ENCODE measurements at regions not wholly inside any gene's neighbourhood (a gene's known extent, or its start where the extent isn't known, plus 50 kb on each side); places are given as distances from the start of the nearest gene placed in this dataset.

DNA sequence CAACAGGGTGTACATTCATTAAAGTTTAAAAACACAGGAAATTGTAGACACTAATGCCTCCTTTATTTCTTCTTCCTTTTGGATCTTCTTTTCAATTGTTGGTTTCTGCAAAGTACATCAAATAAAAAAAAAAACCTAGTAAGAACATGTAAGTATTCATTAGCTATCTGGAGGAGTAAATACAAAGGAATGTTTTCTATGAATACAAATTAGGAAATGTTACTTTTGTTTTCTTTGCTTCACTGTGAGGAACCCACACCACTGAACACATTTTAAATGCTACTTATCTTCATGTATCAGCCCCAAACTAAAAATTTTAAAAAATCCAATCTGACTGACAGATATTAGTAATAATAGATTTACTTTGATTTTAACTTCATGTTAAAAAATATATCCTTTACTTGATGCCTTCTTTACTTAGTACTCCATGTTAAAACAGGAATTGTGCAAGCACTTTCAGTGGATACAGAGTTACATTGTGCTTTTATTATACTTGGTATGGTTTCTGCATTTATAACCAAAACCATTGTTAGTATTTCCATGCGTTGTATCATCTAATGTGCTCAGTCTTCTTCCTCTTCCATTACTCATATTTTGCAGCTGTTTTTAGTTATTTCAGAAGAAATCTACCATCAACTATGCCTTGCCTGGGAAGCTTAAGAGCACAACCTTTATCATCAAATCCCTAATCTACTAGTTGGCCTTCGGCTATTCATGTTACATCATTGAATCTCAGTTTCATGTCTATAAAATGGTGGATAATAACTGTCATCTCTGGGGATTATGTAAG, 236.9 kb upstream of the DPYD start:
- no peaks in the 10 kb centered on the region for H3K36me3 Mint-ChIP-seq
- CTCF ChIA-PET, result interaction anchor here in 1 of 2 donors (0.6 kb wide), 1 partner anchor 1550 kb away, joined by 3 read pairs; no protein-coding TSS in a partner anchor

DNA sequence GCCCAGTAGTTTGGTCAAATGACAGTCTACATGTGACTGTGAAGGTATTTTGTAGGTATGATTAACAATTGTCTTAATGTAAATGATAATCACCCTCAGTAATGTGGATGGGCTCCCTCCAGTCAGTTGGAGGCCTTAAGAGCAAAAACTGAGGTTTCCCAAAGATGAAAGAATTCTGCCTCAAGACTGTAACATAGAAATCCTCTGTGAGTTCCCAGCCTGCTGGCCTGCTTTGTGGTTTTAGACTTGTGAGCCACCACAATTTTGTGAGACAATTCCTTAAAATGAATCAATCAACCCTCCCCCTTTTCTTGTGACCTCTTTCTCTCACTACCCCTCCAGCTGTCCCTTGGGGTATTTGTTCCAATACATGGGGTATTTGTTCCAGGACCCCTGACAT, 226.4 kb upstream of the DPYD start:
- H3K27ac ChIP-seq (ENCODE audit: low read length), result no peak overlapping the region
- DNase-seq, result no peak
- no peak for ATAC-seq (replicated peaks in 1 of 4)
- H3K4me1 Mint-ChIP-seq, result no peaks in the 10 kb centered on the region
- H3K27ac Mint-ChIP-seq, result no peak overlapping the region
- CTCF ChIA-PET, result no interaction called here
- no peaks in the 10 kb centered on the region for H3K36me3 Mint-ChIP-seq
- H3K27me3 Mint-ChIP-seq, result peaks cover 0 to 3% of the 10 kb centered on the region in 2 donors
- H3K4me3 ChIP-seq (ENCODE audit: control insufficient read depth in 1 of 2, extremely low read depth in 1 of 2, low read length in 1 of 2), result no peak overlapping the region
- H3K36me3 ChIP-seq (ENCODE audit: control insufficient read depth in 2 of 2, extremely low read depth in 1 of 2, insufficient read depth in 1 of 2, low read length in 1 of 2), result no peaks in the 10 kb centered on the region
- no peaks in the 10 kb centered on the region for H3K4me1 ChIP-seq (ENCODE audit: control insufficient read depth in 1 of 2, extremely low read depth in 1 of 2, insufficient read depth in 2 of 2, low read length in 2 of 2)
- peaks cover 2 to 25% (median 13%) of the 10 kb centered on the region in 3 donors for H3K9me3 Mint-ChIP-seq
- POLR2A ChIA-PET, result no interaction called here
- no peaks in the 10 kb centered on the region for H3K27me3 ChIP-seq (replicated peaks in 1 of 2; ENCODE audit: control insufficient read depth in 2 of 2, extremely low read depth in 1 of 2, insufficient read depth in 2 of 2, low read length in 1 of 2)
- no peak overlapping the region for H3K4me3 Mint-ChIP-seq
- no peaks in the 10 kb centered on the region for H3K9me3 ChIP-seq

More for the DNA sequence above, 236.9 kb upstream of the DPYD start:
- no peak overlapping the region for H3K27ac ChIP-seq (ENCODE audit: low read length)
- H3K36me3 ChIP-seq (ENCODE audit: control insufficient read depth in 2 of 2, extremely low read depth in 1 of 2, insufficient read depth in 1 of 2, low read length in 1 of 2), result no peaks in the 10 kb centered on the region
- H3K4me1 Mint-ChIP-seq, result no peaks in the 10 kb centered on the region
- H3K4me3 Mint-ChIP-seq, result no peak overlapping the region
- no peaks in the 10 kb centered on the region for H3K9me3 ChIP-seq
- peaks cover 0 to 7% (median 0%) of the 10 kb centered on the region in 3 donors for H3K9me3 Mint-ChIP-seq
- no peak for ATAC-seq (replicated peaks in 1 of 4)
- DNase-seq, result no peak
- H3K4me3 ChIP-seq (ENCODE audit: control insufficient read depth in 1 of 2, extremely low read depth in 1 of 2, low read length in 1 of 2), result no peak overlapping the region
- no peaks in the 10 kb centered on the region for H3K27me3 Mint-ChIP-seq
- H3K4me1 ChIP-seq (ENCODE audit: control insufficient read depth in 1 of 2, extremely low read depth in 1 of 2, insufficient read depth in 2 of 2, low read length in 2 of 2), result no peaks in the 10 kb centered on the region
- 88% methylated on average over 1 of the region's 2 CpGs for WGBS (ENCODE audit: insufficient coverage)
- POLR2A ChIA-PET, result no interaction called here
- H3K27ac Mint-ChIP-seq, result no peak overlapping the region
- no peaks in the 10 kb centered on the region for H3K27me3 ChIP-seq (replicated peaks in 1 of 2; ENCODE audit: control insufficient read depth in 2 of 2, extremely low read depth in 1 of 2, insufficient read depth in 2 of 2, low read length in 1 of 2)

DNA sequence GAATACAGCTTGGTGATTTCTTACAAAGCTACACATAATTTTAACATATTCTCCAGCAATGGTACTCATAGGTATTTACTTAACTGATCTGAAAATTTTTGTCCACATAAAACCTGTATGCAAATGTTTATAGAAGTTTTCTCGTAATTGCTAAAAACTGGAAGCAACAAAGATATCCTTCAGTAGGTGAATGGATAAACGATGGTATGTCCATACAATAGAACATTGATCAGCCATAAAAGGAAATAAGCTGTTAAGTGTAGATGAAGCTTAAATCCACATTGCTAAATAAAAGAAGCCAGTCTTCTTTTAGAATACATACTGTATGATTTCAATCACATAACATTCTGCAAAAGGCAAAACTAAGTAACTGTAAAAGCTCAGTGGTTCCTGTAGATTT, 224.8 kb upstream of the DPYD start:
- H3K27ac Mint-ChIP-seq, result no peak overlapping the region
- no peaks in the 10 kb centered on the region for H3K9me3 ChIP-seq
- H3K4me3 ChIP-seq (ENCODE audit: control insufficient read depth in 1 of 2, extremely low read depth in 1 of 2, low read length in 1 of 2), result no peak overlapping the region
- POLR2A ChIA-PET, result no interaction called here
- H3K9me3 Mint-ChIP-seq, result peaks cover 0 to 9% (median 2%) of the 10 kb centered on the region in 3 donors
- no peaks in the 10 kb centered on the region for H3K36me3 ChIP-seq (ENCODE audit: control insufficient read depth in 2 of 2, extremely low read depth in 1 of 2, insufficient read depth in 1 of 2, low read length in 1 of 2)
- no peaks in the 10 kb centered on the region for H3K27me3 ChIP-seq (replicated peaks in 1 of 2; ENCODE audit: control insufficient read depth in 2 of 2, extremely low read depth in 1 of 2, insufficient read depth in 2 of 2, low read length in 1 of 2)
- H3K4me3 Mint-ChIP-seq, result no peak overlapping the region
- no peak overlapping the region for H3K27ac ChIP-seq (ENCODE audit: low read length)
- no peaks in the 10 kb centered on the region for H3K36me3 Mint-ChIP-seq
- no peaks in the 10 kb centered on the region for H3K4me1 ChIP-seq (ENCODE audit: control insufficient read depth in 1 of 2, extremely low read depth in 1 of 2, insufficient read depth in 2 of 2, low read length in 2 of 2)
- no peaks in the 10 kb centered on the region for H3K4me1 Mint-ChIP-seq
- ATAC-seq (replicated peaks in 1 of 4), result no peak
- CTCF ChIA-PET, result no interaction called here
- no peak for DNase-seq
- no CpG with 5 or more reads among the region's 2 CpGs for WGBS (ENCODE audit: insufficient coverage)
- H3K27me3 Mint-ChIP-seq, result peaks cover 0 to 8% of the 10 kb centered on the region in 2 donors

DNA sequence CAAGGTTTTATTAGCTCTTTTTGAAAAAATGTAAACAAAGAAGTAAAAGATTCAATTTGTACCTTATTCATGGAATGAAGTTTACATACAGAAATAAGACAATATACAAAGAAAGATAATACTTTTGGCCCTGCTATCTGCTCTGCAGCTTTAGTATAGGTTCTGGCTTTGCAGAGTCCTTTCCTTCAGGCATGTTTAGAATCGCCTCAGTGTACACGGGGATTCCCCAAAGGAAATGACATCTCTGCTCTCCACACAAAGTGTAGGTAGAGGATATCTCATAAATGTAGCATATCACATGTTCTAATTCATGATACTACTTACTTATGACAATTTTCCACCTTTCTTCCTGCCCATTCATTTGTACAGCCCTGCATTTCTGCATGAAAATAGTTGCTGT, 222.6 kb upstream of the DPYD start:
- Mint-ChIP-seq H3K36me3 (no peaks in the 10 kb centered on the region), H3K27me3 (peaks cover 0 to 10% of the 10 kb centered on the region in 2 donors), H3K9me3 (peaks cover 0 to 3% (median 0%) of the 10 kb centered on the region in 3 donors), H3K27ac (no peak overlapping the region), H3K4me1 (no peaks in the 10 kb centered on the region), H3K4me3 (no peak overlapping the region)
- Histone ChIP-seq H3K27ac (ENCODE audit: low read length) (no peak overlapping the region), H3K36me3 (ENCODE audit: control insufficient read depth in 2 of 2, extremely low read depth in 1 of 2, insufficient read depth in 1 of 2, low read length in 1 of 2) (no peaks in the 10 kb centered on the region), H3K27me3 (replicated peaks in 1 of 2; ENCODE audit: control insufficient read depth in 2 of 2, extremely low read depth in 1 of 2, insufficient read depth in 2 of 2, low read length in 1 of 2) (no peaks in the 10 kb centered on the region), H3K4me3 (ENCODE audit: control insufficient read depth in 1 of 2, extremely low read depth in 1 of 2, low read length in 1 of 2) (no peak overlapping the region), H3K9me3 (no peaks in the 10 kb centered on the region), H3K4me1 (ENCODE audit: control insufficient read depth in 1 of 2, extremely low read depth in 1 of 2, insufficient read depth in 2 of 2, low read length in 2 of 2) (no peaks in the 10 kb centered on the region)
- ChIA-PET POLR2A (no interaction called here), CTCF (no interaction called here)
- ATAC-seq (replicated peaks in 1 of 4) (no peak), DNase-seq (no peak)
- no CpG with 5 or more reads among the region's 2 CpGs for WGBS (ENCODE audit: insufficient coverage)

DNA sequence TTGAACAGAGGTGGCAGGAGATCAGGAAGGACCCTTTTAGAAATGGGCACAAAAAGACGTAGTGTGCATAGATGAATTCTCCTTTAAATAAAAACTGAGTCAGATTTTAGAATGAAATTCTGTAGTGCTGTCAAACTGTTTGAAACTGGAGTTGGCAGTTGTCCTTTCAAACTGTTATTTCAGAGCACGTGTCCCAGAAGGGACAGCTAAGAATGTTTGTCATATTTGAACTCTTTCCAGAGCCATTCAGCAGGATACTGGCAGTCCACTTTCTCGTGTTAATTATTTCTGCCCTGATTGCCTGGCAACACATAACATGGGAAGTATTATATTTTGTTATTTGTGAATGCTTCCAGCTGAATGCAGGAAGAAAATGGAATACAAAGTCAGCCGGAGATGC, 212.3 kb upstream of the DPYD start:
- H3K27ac Mint-ChIP-seq, result no peak overlapping the region
- no peak overlapping the region for H3K4me3 Mint-ChIP-seq
- no peaks in the 10 kb centered on the region for H3K36me3 Mint-ChIP-seq
- 82% methylated on average over 3 of the region's 4 CpGs for WGBS (ENCODE audit: insufficient coverage)
- no peaks in the 10 kb centered on the region for H3K4me1 ChIP-seq (ENCODE audit: control insufficient read depth in 1 of 2, extremely low read depth in 1 of 2, insufficient read depth in 2 of 2, low read length in 2 of 2)
- CTCF ChIA-PET, result no interaction called here
- POLR2A ChIA-PET, result no interaction called here
- H3K4me1 Mint-ChIP-seq, result no peaks in the 10 kb centered on the region
- no peaks in the 10 kb centered on the region for H3K36me3 ChIP-seq (ENCODE audit: control insufficient read depth in 2 of 2, extremely low read depth in 1 of 2, insufficient read depth in 1 of 2, low read length in 1 of 2)
- H3K27me3 ChIP-seq (replicated peaks in 1 of 2; ENCODE audit: control insufficient read depth in 2 of 2, extremely low read depth in 1 of 2, insufficient read depth in 2 of 2, low read length in 1 of 2), result no peaks in the 10 kb centered on the region
- no peak for DNase-seq
- no peak overlapping the region for H3K4me3 ChIP-seq (ENCODE audit: control insufficient read depth in 1 of 2, extremely low read depth in 1 of 2, low read length in 1 of 2)
- no peak for ATAC-seq (replicated peaks in 1 of 4)
- no peaks in the 10 kb centered on the region for H3K9me3 Mint-ChIP-seq
- no peak overlapping the region for H3K27ac ChIP-seq (ENCODE audit: low read length)
- H3K9me3 ChIP-seq, result no peaks in the 10 kb centered on the region
- no peaks in the 10 kb centered on the region for H3K27me3 Mint-ChIP-seq

DNA sequence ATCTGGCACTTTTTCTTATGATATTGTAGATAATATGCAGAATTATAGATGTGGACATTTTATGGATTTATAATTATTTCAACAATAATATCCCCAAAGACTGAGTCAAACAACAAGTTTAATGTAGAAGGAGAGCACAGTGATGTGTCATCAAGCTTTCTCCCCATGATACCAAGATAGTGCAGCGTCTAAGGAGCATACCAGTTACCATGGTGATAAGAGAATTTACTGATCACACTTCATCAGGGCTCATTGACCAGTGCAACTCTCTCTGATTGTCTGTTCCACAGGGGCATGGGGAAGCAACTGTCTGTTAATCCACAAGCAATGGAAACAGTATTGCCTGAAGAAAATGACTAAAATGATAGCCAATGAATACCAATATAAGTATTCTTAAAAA, 209.6 kb upstream of the DPYD start:
- H3K9me3 ChIP-seq, result no peaks in the 10 kb centered on the region
- no peaks in the 10 kb centered on the region for H3K4me1 ChIP-seq (ENCODE audit: control insufficient read depth in 1 of 2, extremely low read depth in 1 of 2, insufficient read depth in 2 of 2, low read length in 2 of 2)
- no peaks in the 10 kb centered on the region for H3K27me3 Mint-ChIP-seq
- POLR2A ChIA-PET, result no interaction called here
- no peaks in the 10 kb centered on the region for H3K36me3 ChIP-seq (ENCODE audit: control insufficient read depth in 2 of 2, extremely low read depth in 1 of 2, insufficient read depth in 1 of 2, low read length in 1 of 2)
- no peaks in the 10 kb centered on the region for H3K36me3 Mint-ChIP-seq
- CTCF ChIA-PET, result no interaction called here
- ATAC-seq (replicated peaks in 1 of 4) (no peak), DNase-seq (no peak)
- no peak overlapping the region for H3K27ac Mint-ChIP-seq
- no peaks in the 10 kb centered on the region for H3K4me1 Mint-ChIP-seq
- no peak overlapping the region for H3K27ac ChIP-seq (ENCODE audit: low read length)
- no peaks in the 10 kb centered on the region for H3K27me3 ChIP-seq (replicated peaks in 1 of 2; ENCODE audit: control insufficient read depth in 2 of 2, extremely low read depth in 1 of 2, insufficient read depth in 2 of 2, low read length in 1 of 2)
- WGBS (ENCODE audit: insufficient coverage), result 86% methylated on average over 1 of the region's 1 CpG
- H3K4me3 Mint-ChIP-seq, result no peak overlapping the region
- H3K4me3 ChIP-seq (ENCODE audit: control insufficient read depth in 1 of 2, extremely low read depth in 1 of 2, low read length in 1 of 2), result no peak overlapping the region
- H3K9me3 Mint-ChIP-seq, result no peaks in the 10 kb centered on the region

DNA sequence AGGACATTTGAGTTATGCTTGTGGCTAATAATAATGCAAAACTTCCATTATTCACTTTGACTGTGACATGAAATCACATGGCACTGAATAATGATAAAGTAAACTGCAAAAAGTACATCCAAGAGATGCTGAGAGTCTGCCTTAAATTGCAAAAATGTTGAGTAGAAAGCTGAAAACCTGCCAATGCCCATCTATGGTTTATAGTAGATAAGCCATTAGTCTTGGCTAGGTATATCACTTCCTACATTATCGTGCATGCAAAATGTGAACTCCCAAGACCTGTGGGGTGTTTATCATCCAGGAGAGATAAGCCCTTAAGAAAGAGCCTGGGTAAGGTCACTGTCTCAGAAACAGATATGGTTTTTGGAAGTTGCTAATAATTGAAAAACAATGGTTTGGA, 208.7 kb upstream of the DPYD start:
- no peaks in the 10 kb centered on the region for H3K36me3 Mint-ChIP-seq
- Histone ChIP-seq H3K4me3 (ENCODE audit: control insufficient read depth in 1 of 2, extremely low read depth in 1 of 2, low read length in 1 of 2) (no peak overlapping the region), H3K27ac (ENCODE audit: low read length) (no peak overlapping the region), H3K9me3 (no peaks in the 10 kb centered on the region), H3K36me3 (ENCODE audit: control insufficient read depth in 2 of 2, extremely low read depth in 1 of 2, insufficient read depth in 1 of 2, low read length in 1 of 2) (no peaks in the 10 kb centered on the region), H3K4me1 (ENCODE audit: control insufficient read depth in 1 of 2, extremely low read depth in 1 of 2, insufficient read depth in 2 of 2, low read length in 2 of 2) (no peaks in the 10 kb centered on the region), H3K27me3 (replicated peaks in 1 of 2; ENCODE audit: control insufficient read depth in 2 of 2, extremely low read depth in 1 of 2, insufficient read depth in 2 of 2, low read length in 1 of 2) (no peaks in the 10 kb centered on the region)
- WGBS (ENCODE audit: insufficient coverage), result no CpG with 5 or more reads among the region's 1 CpG
- ChIA-PET POLR2A (interaction anchor here in 1 of 2 donors (0.6 kb wide), 2 partner anchors 67 to 132 kb away, joined by 4 to 5 read pairs; no protein-coding TSS in a partner anchor), CTCF (no interaction called here)
- ATAC-seq (replicated peaks in 1 of 4), result no peak
- H3K27me3 Mint-ChIP-seq, result no peaks in the 10 kb centered on the region
- H3K27ac Mint-ChIP-seq, result no peak overlapping the region
- DNase-seq, result no peak
- H3K9me3 Mint-ChIP-seq, result no peaks in the 10 kb centered on the region
- no peak overlapping the region for H3K4me3 Mint-ChIP-seq
- no peaks in the 10 kb centered on the region for H3K4me1 Mint-ChIP-seq
